SK-N-SH (cell line): ENCODE measurements at regions not wholly inside any gene's neighbourhood (a gene's known extent, or its start where the extent isn't known, plus 50 kb on each side); places are given as distances from the start of the nearest gene placed in this dataset.

Source experiments
- CTCF ChIA-PET: fragments of 300-600, 350-600 bp; formaldehyde crosslinking; extraction: SDS; loops from one replicate; lab custom pipeline; 2021; lab: Yijun Ruan, JAX
- POLR2A ChIA-PET: fragments of 350-600 bp; sonication (Branson Sonifier 250); formaldehyde crosslinking; extraction: SDS; loops from one replicate; lab custom pipeline; 2020; ENCODE audit warnings: antibody characterized with exemption, inconsistent platforms; lab: Yijun Ruan, JAX
- DNase-seq: peaks from one replicate; pipeline ENCODE4 v3.0.0; 2012
- H2AFZ ChIP-seq: fragments of 200-600 bp; sonication (generic); 2 replicates; pipeline ENCODE4 v1.8.1; 2016; ENCODE audit warnings: antibody characterized with exemption, mild to moderate bottlenecking, low read depth
- H3F3A ChIP-seq: fragments of 200-600 bp; sonication (generic); replicated peaks from 2 replicates; pipeline ENCODE3; 2016; ENCODE audit warnings: antibody characterized with exemption, mild to moderate bottlenecking; ENCODE audit not compliant: insufficient read depth
- H3K27ac ChIP-seq, 2 experiments: fragments of 200-500 bp in 1 of 2; fragments of 200-600 bp in 1 of 2; sonication (Bioruptor generic) in 1 of 2; sonication (generic), shearing (Covaris generic) in 1 of 2; 2 replicates each; pipeline versions ENCODE4 v1.5.1 to v1.6.1; 2014 to 2016; ENCODE audit warnings: low read depth in 2 of 2, inconsistent platforms in 1 of 2, low read length in 1 of 2, mild to moderate bottlenecking in 1 of 2, mixed read lengths in 1 of 2
- H3K27me3 ChIP-seq: fragments of 200-600 bp; sonication (generic), shearing (Covaris generic); 2 replicates; pipeline ENCODE4 v1.6.1; 2016; ENCODE audit warnings: mixed run types; ENCODE audit not compliant: insufficient read depth
- H3K36me3 ChIP-seq, 2 experiments: fragments of 200-500 bp in 1 of 2; fragments of 200-600 bp in 1 of 2; sonication (Bioruptor generic) in 1 of 2; sonication (generic) in 1 of 2; replicated peaks in 1 of 2; 2 replicates each; pipeline versions ENCODE3 to v1.5.1; 2014 to 2016; ENCODE audit warnings: low read length in 1 of 2, mild to moderate bottlenecking in 1 of 2; ENCODE audit not compliant: insufficient read depth in 2 of 2, control insufficient read depth in 1 of 2
- H3K4me1 ChIP-seq, 2 experiments: fragments of 200-500 bp in 1 of 2; fragments of 200-600 bp in 1 of 2; sonication (Bioruptor generic) in 1 of 2; sonication (generic), shearing (Covaris generic) in 1 of 2; 2 replicates each; pipeline versions ENCODE4 v1.5.1 to v1.6.1; 2014 to 2016; ENCODE audit warnings: low read depth in 1 of 2, low read length in 1 of 2, mixed run types in 1 of 2; ENCODE audit not compliant: insufficient read depth in 2 of 2, control insufficient read depth in 1 of 2
- H3K4me2 ChIP-seq: fragments of 200-600 bp; sonication (generic), shearing (Covaris generic); 2 replicates; pipeline ENCODE4 v1.6.1; 2017; ENCODE audit warnings: mixed run types
- H3K4me3 ChIP-seq, 2 experiments: fragments of 200-500 bp in 1 of 2; fragments of 200-600 bp in 1 of 2; sonication (Bioruptor generic) in 1 of 2; sonication (generic), shearing (Covaris generic) in 1 of 2; 2 replicates each; pipeline versions ENCODE4 v1.5.1 to v1.8.1; 2014 to 2016; ENCODE audit warnings: low read depth in 2 of 2, inconsistent platforms in 1 of 2, low read length in 1 of 2, mild to moderate bottlenecking in 1 of 2, mixed read lengths in 1 of 2, moderate library complexity in 1 of 2
- H3K79me2 ChIP-seq: fragments of 200-600 bp; sonication (generic); 2 replicates; pipeline ENCODE4 v1.8.1; 2017; ENCODE audit warnings: mild to moderate bottlenecking; ENCODE audit not compliant: insufficient read depth
- H3K9ac ChIP-seq: fragments of 200-600 bp; sonication (generic); 2 replicates; pipeline ENCODE4 v1.6.1; 2017; ENCODE audit warnings: mixed run types
- H3K9me2 ChIP-seq: fragments of 200-600 bp; sonication (generic); 2 replicates; pipeline ENCODE4 v1.6.1; 2017; ENCODE audit warnings: mixed run types
- H3K9me3 ChIP-seq: fragments of 200-600 bp; sonication (generic); 2 replicates; pipeline ENCODE4 v1.6.1; 2017; ENCODE audit warnings: mixed run types, mild to moderate bottlenecking, moderate library complexity
- H4K20me1 ChIP-seq: fragments of 200-600 bp; sonication (generic); 2 replicates; pipeline ENCODE4 v1.6.1; 2017; ENCODE audit warnings: mild to moderate bottlenecking, mixed run types; ENCODE audit not compliant: insufficient read depth
- ELF1 ChIP-seq: IDR thresholded peaks from 2 replicates; pipeline ENCODE4 v1.4.0; 2012
- EZH2phosphoT487 ChIP-seq: fragments of 200-600 bp; sonication (generic); IDR thresholded peaks from 2 replicates; pipeline ENCODE4 v1.6.1; 2017; ENCODE audit warnings: low read depth, mixed run types, mild to moderate bottlenecking, antibody characterized with exemption, moderate library complexity, borderline replicate concordance
- FOXJ3 ChIP-seq: sonication (generic); formaldehyde crosslinking; IDR thresholded peaks from 2 replicates; pipeline ENCODE4 v1.5.1; 2020; ENCODE audit warnings: mild to moderate bottlenecking, missing genetic modification reagents
- FOXM1 ChIP-seq: IDR thresholded peaks from 2 replicates; pipeline ENCODE4 v1.4.0; 2012; ENCODE audit warnings: low read depth, mild to moderate bottlenecking
- MEF2A ChIP-seq: IDR thresholded peaks from 2 replicates; pipeline ENCODE4 v1.4.0; 2012; ENCODE audit warnings: low read depth, borderline replicate concordance
- MXI1 ChIP-seq: IDR thresholded peaks from 2 replicates; pipeline ENCODE4 v1.6.1; 2012; ENCODE audit warnings: mild to moderate bottlenecking, low read depth, low read length, improper control_type of control experiment
- NFIC ChIP-seq: IDR thresholded peaks from 2 replicates; pipeline ENCODE4 v1.4.0; 2012; ENCODE audit warnings: borderline replicate concordance
- POLR2AphosphoS5 ChIP-seq: IDR thresholded peaks from 2 replicates; pipeline ENCODE4 v1.6.1; 2012; ENCODE audit warnings: low read depth, low read length
- RFX5 ChIP-seq: IDR thresholded peaks from 2 replicates; pipeline ENCODE4 v1.6.1; 2012; ENCODE audit warnings: mild to moderate bottlenecking, improper control_type of control experiment, low read length
- RXRA ChIP-seq: IDR thresholded peaks from 2 replicates; pipeline ENCODE4 v1.4.0; 2012; ENCODE audit warnings: low read depth, mild to moderate bottlenecking, borderline replicate concordance
- SIN3A ChIP-seq: IDR thresholded peaks from 2 replicates; pipeline ENCODE4 v1.6.1; 2012; ENCODE audit warnings: low read depth, mild to moderate bottlenecking, low read length, moderate library complexity, borderline replicate concordance
- SMC3 ChIP-seq: IDR thresholded peaks from 2 replicates; pipeline ENCODE4 v1.6.1; 2012; ENCODE audit warnings: low read depth, low read length, improper control_type of control experiment
- TAF1 ChIP-seq: IDR thresholded peaks from 2 replicates; pipeline ENCODE4 v1.6.1; 2012; ENCODE audit warnings: low read depth, mild to moderate bottlenecking, low read length, moderate library complexity, borderline replicate concordance
- TEAD4 ChIP-seq: IDR thresholded peaks from 2 replicates; pipeline ENCODE4 v1.4.0; 2012; ENCODE audit warnings: mild to moderate bottlenecking, borderline replicate concordance; ENCODE audit not compliant: insufficient read depth
- YY1 ChIP-seq: IDR thresholded peaks from 2 replicates; pipeline ENCODE4 v1.4.0; 2012; ENCODE audit warnings: low read depth, mild to moderate bottlenecking
- WGBS: methylation state at CpG from one replicate; pipeline ENCODE4 v1.1.6; 2017; ENCODE audit warnings: low lambda C conversion rate; 5-methylcytosine and 5-hydroxymethylcytosine counted together
- TF ChIP-seq, protein P1 (sequence below): IDR thresholded peaks from 2 replicates; pipeline ENCODE4 v1.6.1; 2012; ENCODE audit warnings: mild to moderate bottlenecking, low read depth, low read length, moderate library complexity
- TF ChIP-seq, protein P2 (sequence below): IDR thresholded peaks from 2 replicates; pipeline ENCODE4 v1.4.0; 2012; ENCODE audit warnings: low read depth, borderline replicate concordance
- TF ChIP-seq, protein P3 (sequence below): fragments of 150-350 bp; IDR thresholded peaks from 2 replicates; pipeline ENCODE4 v1.6.1; 2017; ENCODE audit warnings: antibody characterized with exemption, low read length, low read depth, borderline replicate concordance
- TF ChIP-seq, protein P4 (sequence below): IDR thresholded peaks from 2 replicates; pipeline ENCODE4 v1.4.0; 2012; ENCODE audit warnings: low read depth
- TF ChIP-seq, protein P5 (sequence below): IDR thresholded peaks from 2 replicates; pipeline ENCODE4 v1.4.0; 2012; ENCODE audit warnings: low read depth, borderline replicate concordance

DNA sequence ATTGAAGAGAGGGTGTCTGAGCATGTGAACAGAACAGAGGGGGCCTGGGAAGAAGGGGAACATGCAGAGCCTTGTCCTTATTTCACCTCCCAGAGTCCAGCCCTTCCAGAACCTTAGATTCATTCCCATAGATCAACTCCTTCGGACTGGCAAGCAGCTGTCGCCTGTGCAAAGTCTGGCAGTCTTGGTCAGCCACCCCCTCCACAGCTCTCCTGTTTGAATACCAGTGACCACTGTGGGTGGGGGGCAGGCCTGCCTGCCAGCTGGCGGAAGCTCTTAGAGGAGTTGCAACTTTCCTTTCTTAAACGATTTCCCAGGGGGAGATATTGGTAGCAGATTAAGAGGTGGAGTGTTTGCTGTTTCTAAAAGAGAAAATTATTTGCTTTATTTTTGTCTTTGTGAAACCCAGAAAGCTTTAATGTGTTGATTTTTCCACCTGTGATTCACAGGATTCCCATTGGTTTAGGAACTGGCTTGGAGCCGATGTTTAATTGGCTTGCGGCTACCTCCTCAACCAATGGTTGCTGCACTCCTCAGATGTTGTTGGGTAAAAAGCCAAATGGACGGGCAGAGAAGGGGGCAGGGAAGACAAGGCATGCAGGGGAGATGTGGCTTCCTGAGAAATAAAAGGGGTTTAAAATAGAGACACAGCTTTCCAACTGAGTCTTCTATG is 62.2 kb upstream of the PRPS1 start:
- TF ChIP-seq SMC3, result no peak
- no peak for TF ChIP-seq YY1
- no peak for TF ChIP-seq FOXJ3 (CRISPR knock-in tag)
- TF ChIP-seq RFX5, result peak; percentile 98
- TF ChIP-seq EZH2phosphoT487, result no peak
- Histone ChIP-seq H3K27me3 (no peaks in the 10 kb centered on the region), H3K79me2 (no peaks in the 10 kb centered on the region), H3K36me3 (no peaks in the 10 kb centered on the region), H3K4me2 (no peak overlapping the region), H3K9me2 (no peaks in the 10 kb centered on the region), H3K4me1 (no peaks in the 10 kb centered on the region; a peak in 2 of 4 replicates), H4K20me1 (no peaks in the 10 kb centered on the region), H3K9ac (no peak overlapping the region), H3K4me3 (no peak overlapping the region), H2AFZ (no peak overlapping the region), H3K27ac (no peak overlapping the region), H3F3A (no peaks in the 10 kb centered on the region), H3K9me3 (no peaks in the 10 kb centered on the region)
- ChIA-PET CTCF (no interaction called here), POLR2A (no interaction called here)
- peak; percentile 29 for DNase-seq
- WGBS, result 31% methylated on average over 7 of the region's 7 CpGs

DNA sequence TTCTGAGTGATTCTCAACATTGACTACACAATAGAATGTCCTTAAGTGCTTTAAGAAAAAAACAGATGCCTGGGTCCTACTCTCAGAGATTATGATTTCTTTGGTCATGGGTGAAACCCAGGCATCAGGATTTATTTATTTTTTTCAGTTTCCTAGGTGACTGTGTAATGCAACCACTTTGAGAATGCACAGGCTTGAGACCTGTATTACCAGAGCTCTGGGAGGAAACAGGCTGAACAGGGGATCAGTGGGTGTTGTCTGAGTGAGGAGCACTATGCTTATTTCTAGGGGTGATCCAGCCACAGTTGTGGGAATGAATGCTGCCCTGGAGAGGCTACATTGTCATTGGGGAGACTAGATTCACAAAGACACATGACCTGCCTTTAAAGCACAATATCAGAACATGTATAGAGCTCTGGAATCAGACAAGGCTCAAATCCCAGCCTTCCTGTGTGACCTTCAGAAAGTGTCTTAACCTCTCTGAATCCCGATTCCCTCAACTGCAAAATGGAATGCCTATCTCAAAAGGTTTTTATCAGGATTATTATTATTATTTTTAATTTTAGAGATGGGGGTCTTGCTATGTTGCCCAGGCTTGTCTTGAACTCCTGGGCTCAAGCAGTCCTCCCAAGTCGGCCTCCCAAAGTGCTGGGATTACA is 61.6 kb upstream of the PRPS1 start:
- H3K27me3 ChIP-seq, result no peaks in the 10 kb centered on the region
- no peak overlapping the region for H3K4me2 ChIP-seq
- H2AFZ ChIP-seq, result no peak overlapping the region
- H3K27ac ChIP-seq, result no peak overlapping the region
- CTCF ChIA-PET, result no interaction called here
- no peaks in the 10 kb centered on the region for H3K9me3 ChIP-seq
- no peaks in the 10 kb centered on the region for H4K20me1 ChIP-seq
- POLR2A ChIA-PET, result no interaction called here
- DNase-seq, result no peak
- WGBS, result 45% methylated on average over 2 of the region's 2 CpGs
- no peaks in the 10 kb centered on the region for H3K36me3 ChIP-seq
- no peaks in the 10 kb centered on the region for H3K9me2 ChIP-seq
- peaks cover 0 to 3% of the 10 kb centered on the region in 2 experiments; a peak in 2 of 4 replicates for H3K4me1 ChIP-seq
- peaks cover under 1% of the 10 kb centered on the region for H3F3A ChIP-seq
- H3K79me2 ChIP-seq, result no peaks in the 10 kb centered on the region
- H3K4me3 ChIP-seq, result no peak overlapping the region
- no peak overlapping the region for H3K9ac ChIP-seq
- TF ChIP-seq POLR2AphosphoS5, result no peak
- no peak for TF ChIP-seq TAF1
- no peak for TF ChIP-seq RXRA
- TF ChIP-seq EZH2phosphoT487, result no peak
- TF ChIP-seq MEF2A, result no peak
- no peak for TF ChIP-seq MXI1
- TF ChIP-seq, protein P1, sequence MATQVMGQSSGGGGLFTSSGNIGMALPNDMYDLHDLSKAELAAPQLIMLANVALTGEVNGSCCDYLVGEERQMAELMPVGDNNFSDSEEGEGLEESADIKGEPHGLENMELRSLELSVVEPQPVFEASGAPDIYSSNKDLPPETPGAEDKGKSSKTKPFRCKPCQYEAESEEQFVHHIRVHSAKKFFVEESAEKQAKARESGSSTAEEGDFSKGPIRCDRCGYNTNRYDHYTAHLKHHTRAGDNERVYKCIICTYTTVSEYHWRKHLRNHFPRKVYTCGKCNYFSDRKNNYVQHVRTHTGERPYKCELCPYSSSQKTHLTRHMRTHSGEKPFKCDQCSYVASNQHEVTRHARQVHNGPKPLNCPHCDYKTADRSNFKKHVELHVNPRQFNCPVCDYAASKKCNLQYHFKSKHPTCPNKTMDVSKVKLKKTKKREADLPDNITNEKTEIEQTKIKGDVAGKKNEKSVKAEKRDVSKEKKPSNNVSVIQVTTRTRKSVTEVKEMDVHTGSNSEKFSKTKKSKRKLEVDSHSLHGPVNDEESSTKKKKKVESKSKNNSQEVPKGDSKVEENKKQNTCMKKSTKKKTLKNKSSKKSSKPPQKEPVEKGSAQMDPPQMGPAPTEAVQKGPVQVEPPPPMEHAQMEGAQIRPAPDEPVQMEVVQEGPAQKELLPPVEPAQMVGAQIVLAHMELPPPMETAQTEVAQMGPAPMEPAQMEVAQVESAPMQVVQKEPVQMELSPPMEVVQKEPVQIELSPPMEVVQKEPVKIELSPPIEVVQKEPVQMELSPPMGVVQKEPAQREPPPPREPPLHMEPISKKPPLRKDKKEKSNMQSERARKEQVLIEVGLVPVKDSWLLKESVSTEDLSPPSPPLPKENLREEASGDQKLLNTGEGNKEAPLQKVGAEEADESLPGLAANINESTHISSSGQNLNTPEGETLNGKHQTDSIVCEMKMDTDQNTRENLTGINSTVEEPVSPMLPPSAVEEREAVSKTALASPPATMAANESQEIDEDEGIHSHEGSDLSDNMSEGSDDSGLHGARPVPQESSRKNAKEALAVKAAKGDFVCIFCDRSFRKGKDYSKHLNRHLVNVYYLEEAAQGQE, result no peak
- TF ChIP-seq, protein P2, sequence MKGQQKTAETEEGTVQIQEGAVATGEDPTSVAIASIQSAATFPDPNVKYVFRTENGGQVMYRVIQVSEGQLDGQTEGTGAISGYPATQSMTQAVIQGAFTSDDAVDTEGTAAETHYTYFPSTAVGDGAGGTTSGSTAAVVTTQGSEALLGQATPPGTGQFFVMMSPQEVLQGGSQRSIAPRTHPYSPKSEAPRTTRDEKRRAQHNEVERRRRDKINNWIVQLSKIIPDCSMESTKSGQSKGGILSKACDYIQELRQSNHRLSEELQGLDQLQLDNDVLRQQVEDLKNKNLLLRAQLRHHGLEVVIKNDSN, result no peak
- no peak for TF ChIP-seq NFIC
- TF ChIP-seq, protein P3, sequence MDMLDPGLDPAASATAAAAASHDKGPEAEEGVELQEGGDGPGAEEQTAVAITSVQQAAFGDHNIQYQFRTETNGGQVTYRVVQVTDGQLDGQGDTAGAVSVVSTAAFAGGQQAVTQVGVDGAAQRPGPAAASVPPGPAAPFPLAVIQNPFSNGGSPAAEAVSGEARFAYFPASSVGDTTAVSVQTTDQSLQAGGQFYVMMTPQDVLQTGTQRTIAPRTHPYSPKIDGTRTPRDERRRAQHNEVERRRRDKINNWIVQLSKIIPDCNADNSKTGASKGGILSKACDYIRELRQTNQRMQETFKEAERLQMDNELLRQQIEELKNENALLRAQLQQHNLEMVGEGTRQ, result no peak
- TF ChIP-seq FOXM1, result no peak
- TF ChIP-seq ELF1, result no peak
- TF ChIP-seq, protein P4, sequence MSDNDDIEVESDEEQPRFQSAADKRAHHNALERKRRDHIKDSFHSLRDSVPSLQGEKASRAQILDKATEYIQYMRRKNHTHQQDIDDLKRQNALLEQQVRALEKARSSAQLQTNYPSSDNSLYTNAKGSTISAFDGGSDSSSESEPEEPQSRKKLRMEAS, result no peak
- no peak for TF ChIP-seq SIN3A
- TF ChIP-seq TEAD4, result no peak
- TF ChIP-seq, protein P5, sequence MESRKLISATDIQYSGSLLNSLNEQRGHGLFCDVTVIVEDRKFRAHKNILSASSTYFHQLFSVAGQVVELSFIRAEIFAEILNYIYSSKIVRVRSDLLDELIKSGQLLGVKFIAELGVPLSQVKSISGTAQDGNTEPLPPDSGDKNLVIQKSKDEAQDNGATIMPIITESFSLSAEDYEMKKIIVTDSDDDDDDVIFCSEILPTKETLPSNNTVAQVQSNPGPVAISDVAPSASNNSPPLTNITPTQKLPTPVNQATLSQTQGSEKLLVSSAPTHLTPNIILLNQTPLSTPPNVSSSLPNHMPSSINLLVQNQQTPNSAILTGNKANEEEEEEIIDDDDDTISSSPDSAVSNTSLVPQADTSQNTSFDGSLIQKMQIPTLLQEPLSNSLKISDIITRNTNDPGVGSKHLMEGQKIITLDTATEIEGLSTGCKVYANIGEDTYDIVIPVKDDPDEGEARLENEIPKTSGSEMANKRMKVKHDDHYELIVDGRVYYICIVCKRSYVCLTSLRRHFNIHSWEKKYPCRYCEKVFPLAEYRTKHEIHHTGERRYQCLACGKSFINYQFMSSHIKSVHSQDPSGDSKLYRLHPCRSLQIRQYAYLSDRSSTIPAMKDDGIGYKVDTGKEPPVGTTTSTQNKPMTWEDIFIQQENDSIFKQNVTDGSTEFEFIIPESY, result no peak
